Neuronal stem cell (in vitro differentiated cells): ENCODE measurements at regions not wholly inside any gene's neighbourhood (a gene's known extent, or its start where the extent isn't known, plus 50 kb on each side); places are given as distances from the start of the nearest gene placed in this dataset.

ENCODE experiments used
- DNase-seq: peaks from one replicate; pipeline ENCODE4 v3.0.0-alpha.2; 2013; ENCODE audit warnings: low spot score
- H2AFZ ChIP-seq: one replicate; pipeline ENCODE4 v1.6.1; 2013; ENCODE audit warnings: mild to moderate bottlenecking, low read length, inconsistent platforms
- H2AK5ac ChIP-seq: 2 replicates; pipeline ENCODE4 v1.6.1; 2013; ENCODE audit warnings: low read depth, mild to moderate bottlenecking, inconsistent platforms, low read length, moderate library complexity, mixed read lengths
- H2BK120ac ChIP-seq: 2 replicates; pipeline ENCODE4 v1.6.1; 2013; ENCODE audit warnings: low read depth, mild to moderate bottlenecking, inconsistent platforms, low read length, moderate library complexity, mixed read lengths
- H2BK12ac ChIP-seq: one replicate; pipeline ENCODE4 v1.6.1; 2013; ENCODE audit warnings: low read length, inconsistent platforms
- H2BK15ac ChIP-seq: 2 replicates; pipeline ENCODE4 v1.6.1; 2013; ENCODE audit warnings: mild to moderate bottlenecking, low read length, inconsistent platforms, mixed read lengths
- H2BK5ac ChIP-seq: one replicate; pipeline ENCODE4 v1.6.1; 2013; ENCODE audit warnings: inconsistent platforms, mild to moderate bottlenecking, low read length, moderate library complexity
- H3K14ac ChIP-seq: one replicate; pipeline ENCODE4 v1.6.1; 2013; ENCODE audit warnings: low read length, inconsistent platforms
- H3K18ac ChIP-seq: 2 replicates; pipeline ENCODE4 v1.6.1; 2013; ENCODE audit warnings: low read length, inconsistent platforms
- H3K23ac ChIP-seq: 2 replicates; pipeline ENCODE4 v1.6.1; 2013; ENCODE audit warnings: low read depth, mild to moderate bottlenecking, mixed read lengths, low read length, inconsistent platforms; ENCODE audit not compliant: poor library complexity
- H3K27ac ChIP-seq: replicated peaks from 3 replicates; pipeline ENCODE4 v1.5.1; 2013; ENCODE audit warnings: low read length, inconsistent platforms
- H3K27me3 ChIP-seq, 3 experiments: 2 replicates each; pipeline ENCODE4 v1.6.1; 2013; ENCODE audit warnings: low read length in 3 of 3, mild to moderate bottlenecking in 2 of 3, inconsistent platforms in 1 of 3, low read depth in 1 of 3, mixed read lengths in 1 of 3, moderate library complexity in 1 of 3; ENCODE audit not compliant: control insufficient read depth in 3 of 3, insufficient read depth in 3 of 3
- H3K36me3 ChIP-seq, 2 donors: replicated peaks in 1 of 2; 2 replicates each; pipeline ENCODE4 v1.6.1; 2013; ENCODE audit warnings: low read length in 2 of 2; ENCODE audit not compliant: control insufficient read depth in 2 of 2, insufficient read depth in 2 of 2
- H3K4ac ChIP-seq: 2 replicates; pipeline ENCODE4 v1.6.1; 2013; ENCODE audit warnings: inconsistent platforms, mild to moderate bottlenecking, low read length, moderate library complexity
- H3K4me1 ChIP-seq, 2 donors: 1 replicate in 1 of 2; 2 replicates in 1 of 2; pipeline ENCODE4 v1.6.1; 2013; ENCODE audit warnings: low read length in 2 of 2, low read depth in 1 of 2; ENCODE audit not compliant: control insufficient read depth in 2 of 2, insufficient read depth in 1 of 2
- H3K4me2 ChIP-seq: one replicate; pipeline ENCODE4 v1.6.1; 2013; ENCODE audit warnings: mild to moderate bottlenecking, low read length, inconsistent platforms; ENCODE audit not compliant: insufficient read depth, poor library complexity, severe bottlenecking
- H3K4me3 ChIP-seq, 2 donors: 2 replicates each; pipeline ENCODE4 v1.5.1; 2013; ENCODE audit warnings: low read length in 2 of 2, mild to moderate bottlenecking in 2 of 2, inconsistent platforms in 1 of 2, moderate library complexity in 1 of 2
- H3K79me1 ChIP-seq: one replicate; pipeline ENCODE4 v1.6.1; 2013; ENCODE audit warnings: low read depth, mild to moderate bottlenecking, inconsistent platforms, low read length, moderate library complexity
- H3K9ac ChIP-seq: one replicate; pipeline ENCODE4 v1.6.1; 2013; ENCODE audit warnings: mild to moderate bottlenecking, low read depth, low read length, inconsistent platforms; ENCODE audit not compliant: poor library complexity
- H3K9me3 ChIP-seq, 2 donors: replicated peaks in 1 of 2; 2 replicates each; pipeline versions ENCODE3 to v1.6.1; 2013; ENCODE audit warnings: low read length in 2 of 2, mild to moderate bottlenecking in 2 of 2, inconsistent platforms in 1 of 2, low read depth in 1 of 2, mixed read lengths in 1 of 2, moderate library complexity in 1 of 2; ENCODE audit not compliant: control insufficient read depth in 2 of 2, insufficient read depth in 1 of 2
- H4K8ac ChIP-seq: one replicate; pipeline ENCODE4 v1.6.1; 2013; ENCODE audit warnings: low read depth, mild to moderate bottlenecking, inconsistent platforms, low read length, moderate library complexity
- H4K91ac ChIP-seq: one replicate; pipeline ENCODE4 v1.6.1; 2013; ENCODE audit warnings: low read length, low read depth, mild to moderate bottlenecking, inconsistent platforms; ENCODE audit not compliant: poor library complexity
- WGBS, 2 donors: extraction: QIAGEN DNeasy Blood & Tissue Kit; methylation state at CpG; one replicate each; pipeline ENCODE4 v1.1.7; 2013; ENCODE audit warnings: missing lambda C conversion rate in 2 of 2, mixed read lengths in 1 of 2; ENCODE audit not compliant: insufficient read length in 2 of 2, insufficient replicate concordance in 1 of 2; ENCODE audit errors: extremely low coverage in 2 of 2; 5-methylcytosine and 5-hydroxymethylcytosine counted together

DNA sequence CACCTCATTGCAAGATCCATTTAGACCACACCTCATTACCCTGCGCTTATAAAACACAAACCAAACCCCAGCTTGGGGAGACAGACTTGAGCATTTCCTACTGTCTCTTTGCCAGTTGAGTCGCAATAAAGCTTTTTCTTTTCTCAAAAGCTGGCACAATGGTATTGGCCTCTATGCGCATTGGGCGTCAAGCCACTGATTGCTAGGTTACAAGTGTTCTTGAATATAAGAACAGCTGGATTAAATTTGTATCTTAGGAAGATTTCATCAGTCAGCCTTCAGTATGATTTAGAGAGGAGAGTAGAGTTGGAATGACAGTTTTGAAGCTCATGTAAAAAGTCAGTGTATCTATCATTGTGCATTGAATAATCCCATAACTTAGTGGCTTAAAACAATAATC lies 84.9 kb upstream of the RAB4A start:
- Histone ChIP-seq H3K27ac (no peak overlapping the region), H3K4me1 (no peaks in the 10 kb centered on the region), H3K9me3 (no peaks in the 10 kb centered on the region), H3K23ac (no peak overlapping the region), H2BK12ac (no peak overlapping the region), H3K4me2 (no peak overlapping the region), H3K79me1 (no peaks in the 10 kb centered on the region), H4K8ac (no peak overlapping the region), H3K27me3 (no peaks in the 10 kb centered on the region), H3K9ac (no peak overlapping the region), H3K4me3 (no peak overlapping the region), H3K36me3 (no peaks in the 10 kb centered on the region), H2AFZ (no peak overlapping the region), H3K14ac (no peak overlapping the region), H3K18ac (no peak overlapping the region), H4K91ac (no peak overlapping the region), H2BK5ac (no peak overlapping the region), H2AK5ac (no peak overlapping the region), H3K4ac (no peak overlapping the region), H2BK120ac (no peak overlapping the region), H2BK15ac (no peak overlapping the region)
- WGBS, 2 donors = no CpG with 5 or more reads among the region's 4 CpGs
- no peak for DNase-seq

DNA sequence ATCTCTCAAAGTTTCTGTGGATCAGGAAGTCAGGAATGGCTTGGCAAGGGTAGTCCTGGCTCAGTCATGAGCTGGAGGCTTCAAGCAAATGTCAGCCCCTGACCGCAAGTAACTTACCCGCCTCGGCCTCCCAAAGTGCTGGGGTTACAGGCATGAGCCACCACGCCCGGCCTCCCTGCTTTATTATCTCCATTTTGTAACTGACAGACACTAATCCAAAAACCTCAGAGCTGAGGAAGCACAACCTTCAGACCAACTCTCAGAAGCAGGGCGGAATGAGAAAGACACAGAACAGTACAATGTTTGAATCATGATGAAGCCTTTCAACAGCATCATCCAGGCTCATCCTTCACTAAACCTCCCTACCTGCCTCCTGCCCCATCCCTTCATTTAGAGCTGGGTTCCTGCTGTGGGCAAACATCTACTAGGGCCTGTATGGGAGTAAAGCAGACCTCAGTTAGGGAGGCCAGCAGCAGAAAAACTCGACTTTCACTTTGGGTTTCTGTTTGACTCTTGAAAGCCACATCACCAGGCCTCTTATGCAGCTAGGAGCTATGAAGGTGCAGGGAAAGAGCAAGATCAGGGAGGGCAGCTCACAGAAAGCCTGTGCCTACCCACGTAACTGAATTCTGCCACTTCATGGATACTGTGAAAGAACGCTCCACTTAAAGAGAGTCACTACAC lies 84.4 kb upstream of the RAB4A start:
- Histone ChIP-seq H3K4ac (no peak overlapping the region), H3K27ac (no peak overlapping the region), H3K9me3 (no peaks in the 10 kb centered on the region), H2BK12ac (no peak overlapping the region), H3K4me3 (no peak overlapping the region), H3K27me3 (no peaks in the 10 kb centered on the region), H2AK5ac (no peak overlapping the region), H3K9ac (no peak overlapping the region), H3K4me1 (no peaks in the 10 kb centered on the region), H4K91ac (peak overlapping the region; percentile 60), H2BK15ac (no peak overlapping the region), H3K14ac (no peak overlapping the region), H3K36me3 (no peaks in the 10 kb centered on the region), H3K23ac (no peak overlapping the region), H4K8ac (no peak overlapping the region), H3K4me2 (no peak overlapping the region), H3K18ac (no peak overlapping the region), H2BK5ac (no peak overlapping the region), H3K79me1 (no peaks in the 10 kb centered on the region), H2BK120ac (no peak overlapping the region), H2AFZ (no peak overlapping the region)
- WGBS, 2 donors = no CpG with 5 or more reads among the region's 9 CpGs
- no peak for DNase-seq

DNA sequence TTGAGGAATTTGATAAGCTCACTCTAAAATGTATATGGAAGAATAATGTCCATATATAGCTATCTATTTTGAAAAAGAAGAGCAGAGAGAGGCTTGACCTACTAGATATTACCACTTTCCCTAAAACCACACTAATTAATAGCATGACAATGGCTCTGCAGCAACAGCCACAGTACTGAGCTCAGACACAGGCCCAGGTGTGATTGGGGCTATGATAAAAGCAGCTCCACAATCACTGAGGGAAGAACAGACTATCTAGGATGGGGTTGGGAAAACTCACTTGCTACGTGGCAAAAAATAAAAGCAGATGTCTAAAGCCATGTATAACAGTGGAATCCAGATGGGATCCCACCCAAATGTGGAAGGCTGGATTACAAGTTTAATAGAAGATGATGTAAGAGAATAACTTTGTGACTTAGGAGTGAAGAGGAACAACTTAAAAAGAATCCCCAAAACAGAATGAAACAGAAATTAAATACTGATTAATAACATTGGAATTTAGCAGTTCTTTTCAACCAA lies 80.8 kb upstream of the RAB4A start:
- no peaks in the 10 kb centered on the region for H3K9me3 ChIP-seq
- no peak overlapping the region for H3K14ac ChIP-seq
- no peak overlapping the region for H2BK120ac ChIP-seq
- no peaks in the 10 kb centered on the region for H3K79me1 ChIP-seq
- no peak overlapping the region for H2BK5ac ChIP-seq
- H3K36me3 ChIP-seq = no peaks in the 10 kb centered on the region
- H4K91ac ChIP-seq = no peak overlapping the region
- H3K27me3 ChIP-seq = no peaks in the 10 kb centered on the region
- no peak overlapping the region for H2BK15ac ChIP-seq
- no peak overlapping the region for H2AK5ac ChIP-seq
- no peak overlapping the region for H3K27ac ChIP-seq
- DNase-seq = no peak
- H3K4ac ChIP-seq = no peak overlapping the region
- no peaks in the 10 kb centered on the region for H3K4me1 ChIP-seq
- no peak overlapping the region for H3K18ac ChIP-seq
- no peak overlapping the region for H3K4me2 ChIP-seq
- no CpG with 5 or more reads among the region's 1 CpG for WGBS, 2 donors
- H3K4me3 ChIP-seq = no peak overlapping the region
- H3K23ac ChIP-seq = no peak overlapping the region
- H2BK12ac ChIP-seq = no peak overlapping the region
- no peak overlapping the region for H4K8ac ChIP-seq
- no peak overlapping the region for H2AFZ ChIP-seq
- no peak overlapping the region for H3K9ac ChIP-seq

DNA sequence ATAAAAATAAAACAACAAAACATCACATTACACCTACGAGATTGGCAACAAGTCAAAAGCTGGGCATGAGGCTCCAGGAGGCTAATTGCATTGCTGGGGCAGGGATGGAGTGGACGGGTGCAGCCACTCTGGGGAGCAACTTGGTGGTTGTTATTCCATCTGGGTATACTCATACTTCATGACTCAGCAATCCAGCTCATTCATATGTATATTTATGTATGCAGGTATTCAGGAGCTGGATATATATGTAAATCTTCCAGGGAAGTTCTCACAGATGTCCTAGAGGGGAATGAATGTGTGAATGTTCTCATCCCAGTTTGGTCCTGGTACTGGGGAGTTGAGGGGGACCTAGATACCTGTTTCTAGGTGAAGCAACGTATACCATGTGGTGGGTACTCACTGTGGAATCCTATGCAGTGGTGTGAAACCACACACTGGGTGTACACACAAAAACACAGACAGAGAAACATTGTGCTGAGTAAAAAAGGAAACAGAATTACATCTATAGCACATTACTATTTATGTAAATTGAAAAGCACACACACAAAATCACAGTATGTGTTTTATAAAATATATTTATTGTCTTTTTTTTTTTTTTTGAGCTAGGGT lies 79.7 kb upstream of the RAB4A start:
- no peak for DNase-seq
- no peak overlapping the region for H2BK12ac ChIP-seq
- H3K4me1 ChIP-seq = no peaks in the 10 kb centered on the region
- no CpG with 5 or more reads among the region's 3 CpGs for WGBS, 2 donors
- no peaks in the 10 kb centered on the region for H3K79me1 ChIP-seq
- H3K18ac ChIP-seq = no peak overlapping the region
- no peak overlapping the region for H3K9ac ChIP-seq
- no peak overlapping the region for H2AK5ac ChIP-seq
- H3K4me3 ChIP-seq = no peak overlapping the region
- H2BK120ac ChIP-seq = no peak overlapping the region
- no peak overlapping the region for H2BK15ac ChIP-seq
- no peak overlapping the region for H4K8ac ChIP-seq
- no peaks in the 10 kb centered on the region for H3K27me3 ChIP-seq
- no peak overlapping the region for H3K14ac ChIP-seq
- no peaks in the 10 kb centered on the region for H3K36me3 ChIP-seq
- H3K27ac ChIP-seq = no peak overlapping the region
- no peak overlapping the region for H2AFZ ChIP-seq
- H4K91ac ChIP-seq = no peak overlapping the region
- no peak overlapping the region for H3K4ac ChIP-seq
- no peak overlapping the region for H3K4me2 ChIP-seq
- no peaks in the 10 kb centered on the region for H3K9me3 ChIP-seq
- H2BK5ac ChIP-seq = no peak overlapping the region
- no peak overlapping the region for H3K23ac ChIP-seq
